Thyroid gland (tissue), 4 donors: ENCODE measurements at regions not wholly inside any gene's neighbourhood (a gene's known extent, or its start where the extent isn't known, plus 50 kb on each side); places are given as distances from the start of the nearest gene placed in this dataset.

Source experiments
- POLR2A ChIP-seq, 2 donors: fragments of 450-650 bp; IDR thresholded peaks; one replicate each; pipeline ENCODE4 v1.6.1; 2017; ENCODE audit warnings: antibody characterized with exemption in 2 of 2, mild to moderate bottlenecking in 2 of 2, moderate library complexity in 1 of 2
- TF ChIP-seq, protein P1 (sequence below), 6 experiments: fragments of 200-600 bp in 3 of 6; fragments of 450-650 bp in 3 of 6; sonication (generic) in 3 of 6; IDR thresholded peaks; one replicate each; pipeline ENCODE4 v1.5.1; 2016 to 2019; ENCODE audit warnings: antibody characterized with exemption in 6 of 6, mild to moderate bottlenecking in 2 of 6, inconsistent platforms in 1 of 6, moderate library complexity in 1 of 6

DNA sequence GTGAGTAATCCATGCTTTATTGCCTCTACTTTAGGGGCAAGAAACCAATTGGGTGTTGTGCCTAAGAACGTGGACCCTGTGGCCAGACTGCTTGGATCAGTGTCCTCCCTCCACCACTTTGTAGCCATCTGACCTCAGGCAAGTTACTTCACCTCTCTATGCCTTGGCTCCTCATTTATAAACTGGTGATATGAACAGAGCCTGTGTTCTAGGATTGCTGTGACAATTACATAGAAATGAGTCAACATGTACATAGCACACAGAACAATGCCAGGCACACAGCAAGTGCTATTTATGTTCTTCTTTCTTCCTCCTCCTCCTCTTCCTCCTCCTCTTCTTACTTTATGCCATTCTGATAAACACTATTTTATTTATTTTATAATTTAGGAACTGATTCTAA is 339.4 kb downstream of the CD83 start:
- TF ChIP-seq, protein P1, sequence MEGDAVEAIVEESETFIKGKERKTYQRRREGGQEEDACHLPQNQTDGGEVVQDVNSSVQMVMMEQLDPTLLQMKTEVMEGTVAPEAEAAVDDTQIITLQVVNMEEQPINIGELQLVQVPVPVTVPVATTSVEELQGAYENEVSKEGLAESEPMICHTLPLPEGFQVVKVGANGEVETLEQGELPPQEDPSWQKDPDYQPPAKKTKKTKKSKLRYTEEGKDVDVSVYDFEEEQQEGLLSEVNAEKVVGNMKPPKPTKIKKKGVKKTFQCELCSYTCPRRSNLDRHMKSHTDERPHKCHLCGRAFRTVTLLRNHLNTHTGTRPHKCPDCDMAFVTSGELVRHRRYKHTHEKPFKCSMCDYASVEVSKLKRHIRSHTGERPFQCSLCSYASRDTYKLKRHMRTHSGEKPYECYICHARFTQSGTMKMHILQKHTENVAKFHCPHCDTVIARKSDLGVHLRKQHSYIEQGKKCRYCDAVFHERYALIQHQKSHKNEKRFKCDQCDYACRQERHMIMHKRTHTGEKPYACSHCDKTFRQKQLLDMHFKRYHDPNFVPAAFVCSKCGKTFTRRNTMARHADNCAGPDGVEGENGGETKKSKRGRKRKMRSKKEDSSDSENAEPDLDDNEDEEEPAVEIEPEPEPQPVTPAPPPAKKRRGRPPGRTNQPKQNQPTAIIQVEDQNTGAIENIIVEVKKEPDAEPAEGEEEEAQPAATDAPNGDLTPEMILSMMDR (IDR thresholded peaks at IDR 0.05), result no peak
- no peak for TF ChIP-seq POLR2A (IDR thresholded peaks at IDR 0.05)
